SK-N-MC (cell line): ENCODE measurements at regions not wholly inside any gene's neighbourhood (a gene's known extent, or its start where the extent isn't known, plus 50 kb on each side); places are given as distances from the start of the nearest gene placed in this dataset.
"Not testable (repeated sequence)": the region's sequence is repeated elsewhere in the genome, so short reads cannot be mapped to it uniquely, and the experiment has no call there.

Experiments used
- DNase-seq: peaks from one replicate; pipeline ENCODE4 v3.0.0-alpha.2; 2011; ENCODE audit warnings: low read depth, low spot score
- H3K27ac ChIP-seq: fragments of 200-600 bp; sonication (generic); 2 replicates; pipeline ENCODE4 v1.5.1; 2016; ENCODE audit warnings: mixed run types
- H3K36me3 ChIP-seq: fragments of 200-600 bp; sonication (generic); 2 replicates; pipeline ENCODE4 v1.6.1; 2017; ENCODE audit warnings: antibody characterized with exemption, low read length, mixed read lengths; ENCODE audit not compliant: insufficient read depth
- H3K4me3 ChIP-seq: fragments of 200-600 bp; sonication (generic); 2 replicates; pipeline ENCODE4 v1.5.1; 2016
- H3K9ac ChIP-seq: fragments of 200-600 bp; sonication (generic); 2 replicates; pipeline ENCODE4 v1.8.0; 2017; ENCODE audit warnings: mixed run types, mixed read lengths; ENCODE audit not compliant: insufficient read length
- H3K9me3 ChIP-seq: fragments of 200-600 bp; sonication (generic); 2 replicates; pipeline ENCODE4 v1.6.1; 2017; ENCODE audit warnings: low read depth, mild to moderate bottlenecking, antibody characterized with exemption, low read length, moderate library complexity, mixed read lengths
- EZH2 ChIP-seq: fragments of 200-600 bp; sonication (generic); IDR thresholded peaks from one replicate; pipeline ENCODE4 v1.6.1; 2017; ENCODE audit warnings: antibody characterized with exemption
- FOXP2 ChIP-seq: optimal IDR thresholded peaks from 2 replicates; pipeline ENCODE3; 2011; ENCODE audit warnings: mild to moderate bottlenecking, moderate library complexity; ENCODE audit not compliant: insufficient read depth; ENCODE audit errors: extremely low read length, control extremely low read depth
- POLR2AphosphoS5 ChIP-seq: IDR thresholded peaks from 2 replicates; pipeline ENCODE4 v1.6.1; 2012; ENCODE audit warnings: mild to moderate bottlenecking, low read depth, low read length, borderline replicate concordance

DNA sequence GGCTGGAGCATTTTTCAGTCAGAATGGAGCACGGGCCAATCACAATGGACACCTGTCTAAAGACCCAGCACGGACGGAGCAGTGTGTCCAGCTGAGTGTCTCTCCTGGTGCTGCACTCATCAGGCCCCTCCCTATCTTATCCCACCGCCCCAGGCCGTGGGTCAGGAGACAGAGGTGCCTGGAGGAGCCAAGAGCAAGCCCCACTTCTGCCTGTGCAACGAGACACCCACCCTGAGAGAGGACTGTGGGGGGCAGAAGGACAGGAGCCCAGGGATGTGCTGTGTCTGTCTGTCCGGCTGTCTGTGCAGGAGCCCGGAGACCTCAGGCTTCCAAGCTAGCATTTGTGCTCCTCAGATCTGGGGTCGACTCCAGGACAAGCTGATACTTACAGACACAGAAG is 69.6 kb upstream of the SFSWAP start:
- Histone ChIP-seq H3K9ac (no peak overlapping the region), H3K27ac (no peak overlapping the region), H3K36me3 (no peaks in the 10 kb centered on the region), H3K9me3 (no peaks in the 10 kb centered on the region), H3K4me3 (no peak overlapping the region)
- TF ChIP-seq FOXP2 (no peak), EZH2 (no peak), POLR2AphosphoS5 (no peak)
- no peak for DNase-seq

DNA sequence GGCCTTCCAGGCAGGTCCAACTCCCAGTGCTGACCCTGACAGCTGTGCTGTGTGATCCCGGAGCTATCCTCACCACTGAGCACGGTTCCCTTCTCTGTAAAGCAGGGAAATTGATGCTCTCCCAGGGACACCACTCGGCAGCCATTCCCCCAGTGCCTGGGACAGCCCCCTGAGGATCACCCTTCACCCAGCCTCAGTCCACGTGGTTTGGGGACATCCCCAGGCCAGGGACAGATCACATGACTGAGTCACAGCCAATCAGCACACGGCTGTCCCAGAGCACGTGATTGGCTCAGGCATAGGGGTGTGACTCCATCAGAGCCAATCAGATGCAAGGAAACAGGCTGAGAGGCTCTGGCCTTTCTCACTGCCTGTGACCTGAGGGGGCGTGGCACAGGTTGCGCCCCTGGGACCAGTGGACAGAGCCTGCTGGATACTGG is 68.8 kb upstream of the SFSWAP start:
- H3K9ac ChIP-seq, result no peak overlapping the region
- H3K36me3 ChIP-seq, result no peaks in the 10 kb centered on the region
- H3K4me3 ChIP-seq, result no peak overlapping the region
- TF ChIP-seq FOXP2, result no peak
- no peak for TF ChIP-seq POLR2AphosphoS5
- no peak for TF ChIP-seq EZH2
- no peaks in the 10 kb centered on the region for H3K9me3 ChIP-seq
- no peak overlapping the region for H3K27ac ChIP-seq
- DNase-seq, result no peak

DNA sequence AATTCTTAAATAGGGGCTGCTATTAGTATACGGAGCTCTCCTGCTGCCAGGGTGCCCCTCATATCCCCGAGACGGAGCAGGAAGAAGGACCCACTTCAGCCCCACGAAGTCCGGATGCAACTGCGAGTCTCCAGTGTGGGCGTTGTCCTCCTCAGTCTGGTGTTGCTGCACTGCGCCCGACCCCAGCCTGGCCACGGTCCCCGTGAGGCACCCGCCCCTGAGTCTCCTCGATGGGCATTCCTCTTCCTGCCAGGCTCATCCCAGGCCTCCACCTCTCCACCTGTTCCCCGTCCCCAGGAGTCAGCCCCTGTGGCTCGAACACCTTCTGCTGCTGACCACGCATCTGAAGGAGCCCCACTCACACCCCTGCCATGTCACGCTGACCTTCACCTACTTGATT is 68.1 kb upstream of the SFSWAP start:
- Histone ChIP-seq H3K4me3 (no peak overlapping the region), H3K9ac (no peak overlapping the region), H3K9me3 (no peaks in the 10 kb centered on the region), H3K36me3 (no peaks in the 10 kb centered on the region), H3K27ac (no peak overlapping the region)
- DNase-seq, result no peak
- TF ChIP-seq POLR2AphosphoS5 (no peak), EZH2 (no peak), FOXP2 (no peak)

DNA sequence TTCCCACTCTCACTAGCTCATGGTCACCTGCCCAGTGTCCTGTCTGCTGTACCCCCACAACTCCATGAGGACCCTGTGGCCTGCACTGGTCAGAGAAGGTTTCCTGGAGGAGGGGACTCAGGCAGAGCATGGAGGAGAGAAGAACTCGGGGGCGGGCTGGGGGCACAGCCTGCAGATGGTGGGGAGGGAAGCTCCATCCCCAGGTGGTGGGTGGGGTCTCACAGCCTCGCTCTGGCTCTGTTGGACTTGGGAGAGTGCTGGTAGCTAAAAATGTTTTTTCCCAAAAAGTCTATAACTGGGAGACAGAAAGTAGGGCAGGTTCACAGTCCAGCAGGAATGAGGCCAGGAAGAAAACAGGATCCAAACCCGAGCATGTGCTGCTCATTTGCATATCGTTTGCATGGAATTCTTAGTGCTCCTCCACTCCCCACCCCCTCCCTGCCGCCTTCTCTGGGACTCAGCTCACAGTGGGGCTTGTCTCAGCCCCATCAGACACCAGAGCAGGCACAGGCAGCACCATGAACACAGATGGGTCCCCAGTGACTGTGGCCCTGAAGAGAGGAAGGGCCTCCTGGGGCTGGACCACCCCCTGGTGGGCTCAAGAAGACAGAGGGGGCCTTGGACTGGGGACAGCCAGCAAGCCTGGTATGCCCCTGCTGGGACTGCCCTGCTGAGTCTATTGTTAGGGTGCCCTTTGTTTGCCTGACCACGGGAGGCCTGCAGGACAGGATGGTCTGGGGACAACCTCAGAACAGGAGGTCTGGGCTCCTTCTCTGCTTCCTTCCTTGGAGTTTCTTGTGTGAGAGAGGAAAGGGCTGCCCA is 67.0 kb upstream of the SFSWAP start:
- no peaks in the 10 kb centered on the region for H3K36me3 ChIP-seq
- no peak for DNase-seq
- TF ChIP-seq FOXP2 (no peak), POLR2AphosphoS5 (no peak), EZH2 (no peak)
- H3K27ac ChIP-seq, result no peak overlapping the region
- no peak overlapping the region for H3K9ac ChIP-seq
- no peaks in the 10 kb centered on the region for H3K9me3 ChIP-seq
- no peak overlapping the region for H3K4me3 ChIP-seq

DNA sequence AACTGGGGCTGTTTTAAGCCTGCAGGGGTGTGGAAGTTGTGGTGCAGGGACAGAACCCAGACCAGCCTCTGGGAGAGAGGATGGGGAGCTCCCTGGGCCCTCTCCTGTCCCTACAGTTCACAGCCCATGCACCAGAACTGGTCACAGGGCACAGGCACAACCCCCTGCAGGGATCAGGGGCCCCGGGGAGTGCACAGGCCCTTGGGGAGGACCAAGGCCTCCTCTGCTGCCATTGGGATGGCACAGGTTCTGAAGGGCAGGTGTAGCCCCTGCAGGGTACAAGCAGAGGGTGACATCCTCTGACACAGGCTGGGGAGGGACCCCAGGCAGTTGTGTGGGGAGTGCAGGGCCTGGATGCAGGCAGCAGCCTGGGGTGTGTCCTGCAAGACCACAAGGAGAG is 66.4 kb upstream of the SFSWAP start:
- DNase-seq, result no peak
- TF ChIP-seq POLR2AphosphoS5 (no peak), EZH2 (no peak), FOXP2 (no peak)
- no peaks in the 10 kb centered on the region for H3K36me3 ChIP-seq
- H3K27ac ChIP-seq, result no peak overlapping the region
- H3K4me3 ChIP-seq, result no peak overlapping the region
- no peaks in the 10 kb centered on the region for H3K9me3 ChIP-seq
- H3K9ac ChIP-seq, result no peak overlapping the region

DNA sequence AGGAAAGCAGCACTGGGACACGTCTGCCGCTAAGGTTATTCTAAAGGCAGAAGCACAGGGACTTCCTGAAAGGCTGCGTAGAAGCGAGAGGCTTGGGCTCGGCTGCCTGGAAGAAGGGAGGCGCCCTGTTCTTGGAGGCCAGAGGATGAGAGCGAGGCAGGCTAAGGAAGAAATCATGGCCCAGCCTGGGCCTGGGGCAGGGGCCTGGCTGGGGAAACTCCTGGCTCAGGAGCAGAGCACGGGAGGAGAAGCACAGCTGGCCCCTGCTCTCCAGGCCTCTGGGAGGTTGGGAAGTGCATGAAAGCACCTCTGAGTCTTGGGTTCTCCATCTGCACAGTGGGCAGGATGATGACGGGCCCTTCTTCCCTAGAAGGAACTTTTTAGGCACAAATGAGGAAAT is 66.0 kb upstream of the SFSWAP start:
- not testable (repeated sequence) for H3K36me3 ChIP-seq, H3K9ac ChIP-seq, H3K9me3 ChIP-seq, H3K4me3 ChIP-seq, H3K27ac ChIP-seq, DNase-seq

DNA sequence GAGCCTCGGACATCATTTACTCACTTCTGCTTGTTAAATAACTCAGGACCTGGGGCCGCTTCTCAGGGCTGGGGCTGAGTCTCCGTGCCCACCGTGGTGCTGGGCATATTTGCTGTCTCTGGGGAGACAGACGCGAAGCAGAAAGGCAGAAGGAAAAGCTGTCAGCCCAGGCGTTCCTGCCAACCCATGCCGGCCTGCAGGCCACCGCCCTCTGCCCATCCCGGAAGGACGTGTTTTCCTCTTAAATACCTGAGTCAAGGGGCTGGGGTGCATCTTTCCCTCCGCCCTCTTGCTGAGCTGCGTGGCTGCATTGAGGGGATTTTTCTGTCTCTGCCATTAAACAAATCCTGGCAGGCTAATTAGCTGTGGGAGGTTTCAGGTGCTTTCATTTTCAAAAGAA is 65.3 kb upstream of the SFSWAP start:
- not testable (repeated sequence) for DNase-seq, H3K9ac ChIP-seq, H3K36me3 ChIP-seq, H3K27ac ChIP-seq, H3K4me3 ChIP-seq, H3K9me3 ChIP-seq

DNA sequence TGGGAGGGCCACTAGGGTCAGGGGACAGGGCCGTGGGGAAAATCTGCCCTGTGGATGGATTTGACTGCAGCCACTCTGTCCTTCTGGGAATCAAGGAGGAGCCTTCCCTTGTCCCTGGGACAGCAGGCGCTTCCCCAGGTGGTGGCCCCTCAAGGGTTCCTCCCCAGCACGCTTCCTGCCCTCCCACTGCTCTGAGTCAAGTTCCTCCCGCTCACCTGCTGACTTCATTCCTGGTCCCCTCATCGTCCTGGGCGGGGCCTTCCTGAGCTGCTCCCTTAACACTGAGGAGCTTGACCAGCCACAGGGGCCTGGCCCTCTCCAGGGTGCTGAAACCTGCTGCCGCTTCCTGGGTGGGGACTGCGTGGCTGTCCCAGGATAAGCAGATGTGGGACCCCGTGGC is 64.4 kb upstream of the SFSWAP start:
- H3K27ac ChIP-seq, H3K9ac ChIP-seq, H3K4me3 ChIP-seq, DNase-seq, H3K9me3 ChIP-seq, H3K36me3 ChIP-seq: not testable (repeated sequence)

DNA sequence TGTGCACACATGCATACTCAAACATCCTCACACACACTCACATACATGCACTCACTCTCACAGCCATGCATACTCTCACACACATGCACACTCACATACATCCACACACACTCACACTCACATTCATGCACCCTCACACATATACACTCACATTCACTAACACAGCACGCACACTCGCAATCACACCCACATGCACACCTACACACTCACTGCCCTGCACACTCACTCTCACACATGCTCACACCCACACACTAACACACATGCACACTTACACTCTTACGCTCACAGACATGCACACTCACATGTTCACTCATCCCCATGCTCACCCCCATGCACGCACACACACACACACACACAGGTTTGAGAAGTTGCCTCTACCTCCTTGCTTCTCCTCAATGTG is 63.2 kb upstream of the SFSWAP start:
- Histone ChIP-seq H3K4me3 (no peak overlapping the region), H3K9ac (no peak overlapping the region), H3K36me3 (no peaks in the 10 kb centered on the region), H3K9me3 (no peaks in the 10 kb centered on the region), H3K27ac (no peak overlapping the region)
- DNase-seq, result no peak
- no peak for TF ChIP-seq EZH2
- no peak for TF ChIP-seq FOXP2
- no peak for TF ChIP-seq POLR2AphosphoS5

DNA sequence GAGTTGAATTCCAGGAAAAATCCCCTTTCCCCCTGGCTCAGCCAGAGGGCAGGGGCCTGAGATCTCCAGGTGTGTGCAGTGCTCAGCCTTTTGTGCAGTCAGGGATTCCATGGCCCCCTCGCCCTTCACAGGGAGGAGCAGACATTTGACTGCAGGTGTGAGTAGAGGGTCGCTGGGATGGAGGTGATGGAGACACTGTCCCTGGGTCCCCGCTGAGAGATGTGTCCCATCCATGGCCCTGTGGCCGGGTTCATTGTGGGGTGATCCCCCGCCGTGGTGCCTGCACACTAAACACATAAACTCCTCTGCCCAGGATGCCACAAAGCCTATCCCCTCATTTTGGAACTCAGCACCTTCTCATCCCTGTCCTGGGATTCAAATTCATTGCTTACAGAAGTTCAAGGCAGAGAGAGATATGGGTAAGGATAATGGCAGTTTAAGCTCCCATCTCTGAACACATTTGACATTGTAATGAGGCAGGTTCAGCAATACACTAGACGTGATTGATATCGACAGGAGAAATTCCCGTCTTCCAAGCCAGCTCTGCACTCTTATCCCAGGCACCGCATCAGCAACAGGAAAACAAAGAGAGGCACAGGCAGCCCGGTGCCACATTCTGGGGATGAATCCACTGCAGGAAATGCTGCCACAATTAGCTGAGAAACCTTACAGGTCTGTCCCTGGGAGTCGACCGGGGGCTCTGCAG is 55.3 kb upstream of the SFSWAP start:
- not testable (repeated sequence) for H3K9ac ChIP-seq, H3K27ac ChIP-seq, H3K4me3 ChIP-seq, H3K36me3 ChIP-seq, H3K9me3 ChIP-seq, DNase-seq

DNA sequence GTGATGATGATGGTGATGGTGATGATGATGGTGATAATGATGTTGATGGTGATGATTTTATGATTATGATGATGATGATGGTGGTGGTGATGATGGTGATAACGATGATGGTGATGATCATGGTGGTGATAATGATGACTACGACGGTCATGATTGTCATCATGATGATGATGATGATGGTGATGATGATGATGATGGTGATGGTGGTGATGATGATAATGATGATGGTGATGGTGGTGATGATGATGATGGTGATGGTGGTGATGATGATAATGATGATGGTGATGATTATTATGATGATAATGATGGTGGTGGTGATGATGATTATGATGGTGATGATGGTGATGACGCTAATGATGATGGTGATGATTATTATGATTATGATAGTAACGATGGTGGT is 54.1 kb upstream of the SFSWAP start:
- not testable (repeated sequence) for H3K9ac ChIP-seq, DNase-seq, H3K36me3 ChIP-seq, H3K4me3 ChIP-seq, H3K9me3 ChIP-seq, H3K27ac ChIP-seq

DNA sequence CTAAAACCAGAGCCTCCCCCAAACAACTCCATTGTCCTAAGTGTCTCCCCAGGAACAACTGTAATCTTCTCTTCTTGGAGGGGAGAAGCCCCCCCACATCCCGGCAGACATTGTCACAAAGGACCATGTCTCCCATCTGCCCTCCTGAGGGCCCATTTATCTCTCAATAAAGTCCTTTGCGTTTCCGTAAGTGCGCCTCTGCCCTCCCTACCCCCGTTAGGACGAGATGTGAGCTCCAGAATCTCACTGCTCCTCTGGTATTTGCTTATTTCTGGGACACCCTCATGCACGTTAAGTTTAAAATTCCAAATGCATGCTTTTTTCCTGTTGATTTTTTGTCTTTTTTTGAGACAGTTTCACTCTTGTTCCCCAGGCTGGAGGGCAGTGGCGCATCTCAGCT is 52.3 kb upstream of the SFSWAP start:
- not testable (repeated sequence) for H3K27ac ChIP-seq, H3K36me3 ChIP-seq, DNase-seq, H3K4me3 ChIP-seq, H3K9me3 ChIP-seq, H3K9ac ChIP-seq

DNA sequence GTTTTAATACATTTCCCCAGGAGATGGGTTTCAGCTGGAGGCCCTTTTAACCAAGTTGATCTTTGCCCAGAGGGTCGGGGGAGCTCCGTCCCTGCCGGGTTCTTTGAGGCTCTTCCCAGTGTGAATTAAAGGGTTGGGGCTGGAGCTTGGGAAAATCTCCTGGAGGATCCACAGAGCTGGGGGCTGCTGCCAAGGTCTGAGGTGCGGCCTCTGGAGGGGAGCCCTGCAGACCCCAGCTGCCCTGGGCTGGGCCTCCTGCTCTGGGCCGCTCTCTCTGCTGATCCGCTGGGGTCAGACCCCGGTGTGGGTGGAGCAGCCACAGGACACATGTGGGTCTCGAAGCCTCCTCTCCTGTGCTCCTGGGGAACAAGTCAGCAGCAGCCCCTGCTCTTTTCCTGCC is 51.4 kb upstream of the SFSWAP start:
- not testable (repeated sequence) for H3K9ac ChIP-seq, H3K4me3 ChIP-seq, DNase-seq, H3K27ac ChIP-seq, H3K9me3 ChIP-seq, H3K36me3 ChIP-seq
